Hepatocyte (in vitro differentiated cells): ENCODE measurements at regions not wholly inside any gene's neighbourhood (a gene's known extent, or its start where the extent isn't known, plus 50 kb on each side); places are given as distances from the start of the nearest gene placed in this dataset.

Source experiments
- EZH2phosphoT487 ChIP-seq: fragments of 200-600 bp; sonication (generic); IDR thresholded peaks from one replicate; pipeline ENCODE4 v1.6.1; 2018; ENCODE audit warnings: antibody characterized with exemption, mild to moderate bottlenecking, low read depth, moderate library complexity; ENCODE audit not compliant: unreplicated experiment, severe bottlenecking
- TF ChIP-seq, protein P1 (sequence below): fragments of 200-600 bp; sonication (generic); IDR thresholded peaks from 2 replicates; pipeline ENCODE4 v1.5.1; 2016; ENCODE audit warnings: antibody characterized with exemption, mild to moderate bottlenecking; ENCODE audit not compliant: poor library complexity

DNA sequence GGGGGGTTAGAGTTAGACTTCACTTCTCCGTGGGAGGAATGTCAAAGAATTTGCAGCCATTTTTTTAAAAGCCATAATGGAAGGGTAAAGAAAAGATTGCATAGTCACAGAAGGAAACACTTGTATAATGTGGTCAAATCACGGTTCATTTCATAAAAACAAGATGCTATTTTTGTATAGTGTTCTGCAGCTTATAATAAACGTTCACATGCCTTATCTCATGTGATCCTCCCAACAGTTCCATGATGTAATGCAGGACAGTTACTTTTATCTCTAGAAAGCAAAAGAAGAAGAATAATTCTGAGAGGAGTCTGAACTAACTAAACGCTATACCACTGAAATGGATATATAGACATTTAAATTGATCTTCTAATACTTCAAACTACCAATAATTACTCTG is 71.3 kb upstream of the CAMK2D start:
- TF ChIP-seq, protein P1, sequence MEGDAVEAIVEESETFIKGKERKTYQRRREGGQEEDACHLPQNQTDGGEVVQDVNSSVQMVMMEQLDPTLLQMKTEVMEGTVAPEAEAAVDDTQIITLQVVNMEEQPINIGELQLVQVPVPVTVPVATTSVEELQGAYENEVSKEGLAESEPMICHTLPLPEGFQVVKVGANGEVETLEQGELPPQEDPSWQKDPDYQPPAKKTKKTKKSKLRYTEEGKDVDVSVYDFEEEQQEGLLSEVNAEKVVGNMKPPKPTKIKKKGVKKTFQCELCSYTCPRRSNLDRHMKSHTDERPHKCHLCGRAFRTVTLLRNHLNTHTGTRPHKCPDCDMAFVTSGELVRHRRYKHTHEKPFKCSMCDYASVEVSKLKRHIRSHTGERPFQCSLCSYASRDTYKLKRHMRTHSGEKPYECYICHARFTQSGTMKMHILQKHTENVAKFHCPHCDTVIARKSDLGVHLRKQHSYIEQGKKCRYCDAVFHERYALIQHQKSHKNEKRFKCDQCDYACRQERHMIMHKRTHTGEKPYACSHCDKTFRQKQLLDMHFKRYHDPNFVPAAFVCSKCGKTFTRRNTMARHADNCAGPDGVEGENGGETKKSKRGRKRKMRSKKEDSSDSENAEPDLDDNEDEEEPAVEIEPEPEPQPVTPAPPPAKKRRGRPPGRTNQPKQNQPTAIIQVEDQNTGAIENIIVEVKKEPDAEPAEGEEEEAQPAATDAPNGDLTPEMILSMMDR: no peak
- TF ChIP-seq EZH2phosphoT487: no peak
